HG02840 (cell line): ENCODE measurements at regions not wholly inside any gene's neighbourhood (a gene's known extent, or its start where the extent isn't known, plus 50 kb on each side); places are given as distances from the start of the nearest gene placed in this dataset.
"Not testable (repeated sequence)": the region's sequence is repeated elsewhere in the genome, so short reads cannot be mapped to it uniquely, and the experiment has no call there.

Experiments
- ATAC-seq: cut with Tn5 transposase; IDR thresholded peaks from one replicate; pipeline ENCODE4 v1.9.1; 2021; ENCODE audit warnings: mild to moderate bottlenecking, moderate library complexity, moderate number of reproducible peaks; ENCODE audit not compliant: unreplicated experiment, low FRiP score

DNA sequence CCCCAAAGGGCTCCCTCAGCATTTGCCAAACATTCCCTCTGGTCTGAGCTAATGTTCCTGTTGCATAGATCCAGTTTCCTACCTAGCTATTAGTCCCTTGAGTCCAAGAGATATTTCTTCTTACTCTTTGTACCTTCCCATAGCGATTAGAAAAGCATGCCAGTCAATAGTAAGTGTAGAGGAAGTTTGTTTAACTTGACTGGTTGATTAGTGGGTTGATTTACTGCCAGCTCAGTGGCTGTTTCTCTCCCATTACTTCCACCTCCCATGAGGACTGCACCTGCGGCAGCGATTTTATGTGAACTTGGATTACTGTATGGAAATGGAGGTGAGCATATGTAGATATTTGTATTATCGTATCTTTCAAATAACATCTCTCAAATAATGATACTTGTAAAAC, 1748.4 kb upstream of the CELF4 start:
- no peak for ATAC-seq

DNA sequence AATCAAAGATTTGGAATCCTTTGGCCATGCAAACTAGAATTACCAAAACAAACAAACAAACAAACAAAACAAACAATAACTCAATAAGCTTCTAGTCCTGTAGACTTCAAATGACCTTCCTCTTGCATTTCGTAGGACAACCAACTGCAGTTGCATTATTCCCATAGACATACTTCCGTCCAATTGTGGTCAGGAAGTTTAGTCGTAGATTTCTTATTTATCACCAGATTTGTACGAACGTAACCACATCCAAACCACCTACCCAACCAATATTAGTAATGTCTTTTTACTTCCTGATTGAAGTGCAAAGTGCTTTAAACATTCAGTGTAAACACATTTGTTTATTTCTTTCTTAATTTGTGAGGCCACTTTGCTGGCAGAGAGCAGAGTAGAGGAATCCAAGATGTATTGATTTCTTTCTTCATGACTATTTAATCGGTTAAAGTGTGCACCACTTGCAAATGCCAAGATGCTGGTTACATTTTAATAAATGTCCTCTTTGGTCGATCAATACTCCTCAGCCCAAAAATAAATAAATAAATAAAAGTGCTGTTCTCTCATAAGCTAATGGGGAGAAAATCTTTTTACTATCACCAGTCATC, 1745.6 kb upstream of the CELF4 start:
- no peak for ATAC-seq

- ATAC-seq: not testable (repeated sequence)
Observed at GRCh38 chr18:39308931-39309521, 1743.4 kb upstream of the CELF4 start.

DNA sequence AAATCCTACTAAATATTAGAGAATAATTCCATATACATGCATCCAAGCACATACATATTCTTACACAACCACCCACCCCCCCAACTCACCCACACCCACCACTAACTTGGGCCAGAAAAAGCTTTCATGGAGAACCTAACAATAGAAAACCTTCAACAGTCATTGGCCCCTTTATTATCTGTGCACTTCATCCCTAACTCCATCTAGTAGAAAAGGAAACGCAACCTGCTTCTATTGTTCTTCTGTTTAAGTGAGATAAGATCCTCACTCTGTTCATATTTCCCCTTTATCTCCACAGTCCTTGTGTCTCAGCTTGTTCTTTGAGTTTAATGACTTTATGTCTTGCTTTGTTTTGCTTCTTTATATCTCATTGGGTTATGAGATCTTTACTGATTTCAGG, 1740.2 kb upstream of the CELF4 start:
- no peak for ATAC-seq

GRCh38 chr18:39302481-39302880, 1736.9 kb upstream of the CELF4 start:
- no peak for ATAC-seq

DNA sequence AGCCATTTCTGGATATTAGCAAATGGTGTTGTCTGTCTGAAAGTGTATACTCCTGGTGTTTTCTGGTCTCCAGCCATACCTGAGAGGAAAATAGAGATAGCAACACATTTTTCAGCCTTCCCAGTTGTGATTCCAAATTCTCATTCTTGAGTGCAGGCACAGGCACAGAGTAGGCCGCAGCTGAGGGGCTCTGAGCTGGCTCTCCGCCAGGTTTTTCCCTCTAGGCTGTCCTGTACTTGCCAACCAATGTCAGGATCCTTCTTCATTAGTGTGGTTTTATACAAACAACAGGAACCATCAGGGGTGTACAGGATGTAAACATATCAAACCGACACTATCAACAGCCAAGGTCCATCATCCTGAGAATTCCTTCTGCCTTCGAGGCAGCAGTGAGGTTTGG, 1733.6 kb upstream of the CELF4 start:
- ATAC-seq: no peak

GRCh38 chr18:39297225-39297624, 1731.6 kb upstream of the CELF4 start:
- ATAC-seq: no peak

GRCh38 chr18:39296293-39296888, 1730.8 kb upstream of the CELF4 start:
- no peak for ATAC-seq

DNA sequence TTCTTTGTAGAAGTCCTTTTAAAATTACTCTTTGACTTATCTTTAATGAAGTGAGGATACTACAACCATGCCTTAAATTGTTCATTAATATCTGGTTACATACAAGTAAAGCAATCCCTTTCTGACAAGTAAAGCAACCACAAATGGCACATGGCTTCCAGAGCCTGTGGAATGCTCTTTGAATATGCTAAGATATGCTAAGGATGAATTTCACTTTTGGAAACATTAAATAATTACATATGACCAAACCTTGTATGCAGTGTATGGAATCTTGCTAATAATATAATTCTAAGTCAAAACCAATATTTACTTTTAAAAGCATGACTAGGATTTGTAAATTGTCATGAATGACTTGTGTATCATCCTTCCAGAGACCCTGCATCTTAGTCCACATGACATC, 1711.2 kb upstream of the CELF4 start:
- no peak for ATAC-seq

- no peak for ATAC-seq
Observed at GRCh38 chr18:39274535-39274934, 1708.9 kb upstream of the CELF4 start.

DNA sequence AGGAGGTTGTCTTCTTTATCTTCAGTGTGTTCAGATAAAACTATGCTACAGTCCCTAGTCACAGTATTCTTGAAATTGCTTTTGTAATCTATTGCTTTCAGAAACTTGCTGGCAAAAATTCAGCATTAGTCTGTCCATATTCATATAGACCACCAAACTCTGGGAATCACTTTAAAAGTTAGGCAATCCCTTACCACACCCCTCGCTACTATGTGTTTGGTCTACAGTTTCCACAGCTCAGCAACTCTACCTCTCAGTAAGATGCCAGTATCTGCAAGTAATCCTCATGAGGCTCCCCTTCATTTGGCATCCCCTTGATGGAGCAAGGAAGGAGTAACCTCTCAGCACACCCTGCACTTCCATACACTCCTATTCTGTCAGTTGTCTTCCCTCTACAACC, 1706.6 kb upstream of the CELF4 start:
- ATAC-seq: no peak

GRCh38 chr18:39271654-39272053, 1706.1 kb upstream of the CELF4 start:
- ATAC-seq: no peak

GRCh38 chr18:39260565-39260964, 1695.0 kb upstream of the CELF4 start:
- ATAC-seq: no peak

DNA sequence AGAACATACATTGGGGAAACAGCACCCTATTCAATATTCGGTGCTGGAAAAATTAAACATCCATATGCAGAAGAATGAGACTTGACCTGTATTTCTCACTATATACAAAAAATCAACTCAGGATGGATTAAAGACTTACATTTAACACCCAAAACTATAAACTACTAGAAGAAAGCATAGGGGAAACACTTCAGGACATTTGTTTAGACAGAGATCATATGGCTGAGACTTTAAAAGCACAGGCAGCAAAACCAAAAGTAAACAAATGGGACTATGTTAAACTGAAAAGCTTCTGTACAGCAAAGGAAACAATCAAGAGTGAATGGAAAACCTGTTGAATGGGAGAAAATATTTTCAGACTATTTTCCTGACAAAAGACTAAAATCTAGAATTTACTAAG, 1694.1 kb upstream of the CELF4 start:
- ATAC-seq: no peak

GRCh38 chr18:39244242-39244641, 1678.6 kb upstream of the CELF4 start:
- ATAC-seq: no peak

DNA sequence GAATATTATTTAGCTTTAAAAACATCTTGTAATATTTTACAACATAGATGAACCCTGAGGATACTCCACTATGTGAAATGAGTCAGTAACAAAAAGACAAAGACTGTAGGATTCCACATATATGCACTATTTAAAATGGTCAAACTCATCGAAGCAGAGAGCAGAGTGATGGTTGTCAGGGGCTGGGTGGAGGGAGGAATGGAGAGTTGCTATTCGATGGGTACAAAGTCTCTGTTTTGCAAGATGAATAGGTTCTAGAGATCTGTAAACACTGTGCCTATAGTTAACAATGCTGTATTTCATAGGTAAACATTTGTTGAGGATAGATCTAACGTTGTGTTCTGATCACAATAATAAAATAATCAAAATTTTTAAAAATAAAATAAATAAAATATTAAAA, 1675.9 kb upstream of the CELF4 start:
- ATAC-seq: no peak

DNA sequence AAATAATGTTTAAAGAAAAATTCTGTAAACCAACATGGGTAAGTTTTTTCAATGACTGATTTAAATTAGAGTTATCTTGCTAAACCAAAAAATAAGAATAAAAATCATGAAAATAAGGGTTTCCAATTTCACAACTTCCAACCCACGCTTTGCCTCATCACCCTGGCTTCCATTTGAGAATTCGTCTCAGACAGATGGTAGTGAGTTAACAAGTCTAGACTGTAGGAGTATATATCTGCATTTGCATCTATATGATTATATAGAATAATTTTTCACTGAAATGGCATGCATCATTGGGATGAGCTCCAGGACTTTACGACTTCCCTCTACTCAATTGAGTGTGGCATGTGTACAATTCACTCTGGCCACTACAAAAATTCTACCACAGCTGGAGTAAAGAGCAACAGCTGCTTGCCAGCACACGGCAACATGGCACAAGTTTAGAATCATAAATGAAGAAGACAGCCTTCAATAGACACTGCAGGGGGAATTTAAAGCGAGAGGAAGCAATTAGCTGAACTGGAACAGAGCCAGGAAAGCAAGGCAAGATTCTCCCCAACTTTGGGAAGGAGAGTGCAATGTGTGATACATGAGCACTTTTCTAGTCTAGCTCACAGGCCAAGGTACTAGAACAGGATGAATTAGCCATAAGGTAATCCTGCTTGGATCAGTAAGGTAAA, 1673.5 kb upstream of the CELF4 start:
- ATAC-seq: no peak

DNA sequence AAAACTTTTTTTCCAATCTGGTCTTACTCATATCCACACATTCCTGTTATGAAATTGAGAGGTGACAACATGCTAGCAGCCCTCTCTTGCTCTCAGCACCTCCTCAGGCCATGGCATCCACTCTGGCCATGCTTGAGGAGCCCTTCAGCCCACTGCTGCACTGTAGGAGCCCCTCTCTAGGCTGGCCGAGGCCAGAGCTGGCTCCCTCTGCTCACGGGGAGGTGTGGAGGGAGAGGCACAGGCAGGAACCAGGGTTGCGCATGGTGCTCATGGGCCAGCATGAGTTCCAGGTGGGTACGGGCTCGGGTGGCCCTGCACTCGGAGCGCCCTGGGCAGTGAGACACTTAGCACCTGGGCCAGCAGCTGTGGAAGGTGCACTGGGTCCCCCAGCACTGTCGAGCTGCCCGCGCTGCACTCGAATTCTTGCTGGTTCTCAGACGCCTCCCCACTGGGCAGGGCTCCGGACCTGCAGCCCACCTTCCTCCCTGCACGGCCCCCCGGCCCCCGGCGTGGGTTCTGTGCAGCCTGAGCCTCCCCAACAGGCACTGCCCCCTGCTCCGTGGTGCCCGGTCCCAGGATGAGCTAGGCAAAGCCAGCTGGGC, 1669.6 kb upstream of the CELF4 start:
- no peak for ATAC-seq

- no peak for ATAC-seq
Observed at GRCh38 chr18:39232937-39233336, 1667.3 kb upstream of the CELF4 start.

- no peak for ATAC-seq
Observed at GRCh38 chr18:39232490-39232889, 1666.9 kb upstream of the CELF4 start.

GRCh38 chr18:39230086-39230803, 1664.6 kb upstream of the CELF4 start:
- no peak for ATAC-seq
